Psoas muscle (tissue), 7 donors: ENCODE measurements at regions not wholly inside any gene's neighbourhood (a gene's known extent, or its start where the extent isn't known, plus 50 kb on each side); places are given as distances from the start of the nearest gene placed in this dataset.

Experiments
- ATAC-seq, 4 donors: fragments of 200-7000 bp; cut with Tn5 transposase; one replicate each; pipeline ENCODE4 v1.9.1; 2020; ENCODE audit warnings: moderate library complexity in 3 of 4, mild to moderate bottlenecking in 2 of 4
- DNase-seq, 2 donors: peaks; one replicate each; pipeline ENCODE4 v3.0.0-alpha.2; 2020
- H3K27ac ChIP-seq: fragments of 200-600 bp; one replicate; pipeline ENCODE4 v1.8.0; 2022
- H3K27me3 ChIP-seq, 3 donors: fragments of 200-600 bp in 1 of 3; one replicate each; pipeline versions ENCODE4 v1.6.1 to v1.8.0; 2013 to 2022; ENCODE audit warnings: low read length in 2 of 3, mild to moderate bottlenecking in 2 of 3, moderate library complexity in 1 of 3; ENCODE audit not compliant: insufficient read depth in 3 of 3
- H3K36me3 ChIP-seq, 2 donors: fragments of 200-600 bp in 1 of 2; one replicate each; pipeline versions ENCODE4 v1.6.1 to v1.8.0; 2013 to 2022; ENCODE audit warnings: low read depth in 1 of 2, mild to moderate bottlenecking in 1 of 2, moderate library complexity in 1 of 2; ENCODE audit not compliant: insufficient read depth in 1 of 2
- H3K4me1 ChIP-seq: fragments of 200-600 bp; one replicate; pipeline ENCODE4 v1.8.0; 2022
- H3K4me3 ChIP-seq: fragments of 200-600 bp; one replicate; pipeline ENCODE4 v1.8.0; 2022; ENCODE audit warnings: mild to moderate bottlenecking
- H3K9me3 ChIP-seq: fragments of 200-600 bp; one replicate; pipeline ENCODE4 v1.8.0; 2022
- WGBS, 3 donors: extraction: QIAGEN DNeasy Blood & Tissue Kit; methylation state at CpG; one replicate each; pipeline versions ENCODE4 v1.1.6 to v1.1.7; 2013; 5-methylcytosine and 5-hydroxymethylcytosine counted together
- intact Hi-C, 2 donors: fragments of 100-400 bp; cut with DNase I; formaldehyde crosslinking; loops; one replicate each; pipeline versions ENCODE4 v1.11.0 to v1.14.2; 2022
- TF ChIP-seq, protein P1 (sequence below): fragments of 200-600 bp; IDR thresholded peaks from one replicate; pipeline ENCODE4 v1.8.0; 2022; ENCODE audit warnings: antibody characterized with exemption
- donor health status: healthy with polysubstance abuse.
- donor health status: DM: no; HTN: no; CAD: no; lungs with moderate emphysema.
- donor health status: Bipolar disorder and iron deficiency.
- donor health status: healthy.
- donor health status: DM: yes; HTN: yes; CAD: no.
- donor health status: DM: no; HTN: no; CAD: no.
- donor health status: DM: yes; HTN: yes; CAD: no.

DNA sequence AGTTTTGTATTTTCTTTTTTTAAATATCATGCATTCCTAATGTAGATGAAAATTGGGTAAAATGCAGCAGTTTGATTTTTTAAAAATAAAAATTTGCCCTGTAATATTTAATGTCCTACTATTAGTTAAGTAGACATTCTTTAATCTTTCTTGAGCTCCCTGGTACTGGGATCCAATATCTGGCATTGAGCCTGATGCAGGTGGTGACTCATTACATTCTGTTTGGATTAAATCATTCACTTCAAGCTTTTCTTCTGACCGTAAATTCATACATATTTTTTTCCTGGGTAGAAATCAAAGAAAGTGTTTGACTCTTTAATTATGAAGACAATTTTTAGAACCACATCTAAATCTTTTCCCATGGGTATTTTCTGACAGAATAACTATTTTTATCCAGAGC is 768.8 kb upstream of the SLC35B3 start:
- TF ChIP-seq, protein P1, sequence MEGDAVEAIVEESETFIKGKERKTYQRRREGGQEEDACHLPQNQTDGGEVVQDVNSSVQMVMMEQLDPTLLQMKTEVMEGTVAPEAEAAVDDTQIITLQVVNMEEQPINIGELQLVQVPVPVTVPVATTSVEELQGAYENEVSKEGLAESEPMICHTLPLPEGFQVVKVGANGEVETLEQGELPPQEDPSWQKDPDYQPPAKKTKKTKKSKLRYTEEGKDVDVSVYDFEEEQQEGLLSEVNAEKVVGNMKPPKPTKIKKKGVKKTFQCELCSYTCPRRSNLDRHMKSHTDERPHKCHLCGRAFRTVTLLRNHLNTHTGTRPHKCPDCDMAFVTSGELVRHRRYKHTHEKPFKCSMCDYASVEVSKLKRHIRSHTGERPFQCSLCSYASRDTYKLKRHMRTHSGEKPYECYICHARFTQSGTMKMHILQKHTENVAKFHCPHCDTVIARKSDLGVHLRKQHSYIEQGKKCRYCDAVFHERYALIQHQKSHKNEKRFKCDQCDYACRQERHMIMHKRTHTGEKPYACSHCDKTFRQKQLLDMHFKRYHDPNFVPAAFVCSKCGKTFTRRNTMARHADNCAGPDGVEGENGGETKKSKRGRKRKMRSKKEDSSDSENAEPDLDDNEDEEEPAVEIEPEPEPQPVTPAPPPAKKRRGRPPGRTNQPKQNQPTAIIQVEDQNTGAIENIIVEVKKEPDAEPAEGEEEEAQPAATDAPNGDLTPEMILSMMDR, result no peak
- Histone ChIP-seq H3K4me3 (no peak overlapping the region), H3K27ac (no peak overlapping the region), H3K36me3 (no peaks in the 10 kb centered on the region), H3K9me3 (no peaks in the 10 kb centered on the region), H3K4me1 (no peaks in the 10 kb centered on the region), H3K27me3 (no peaks in the 10 kb centered on the region)
- 21 to 33% (median 24%) methylated on average over 1 of the region's 1 CpG for WGBS, 3 donors
- DNase-seq (no peak), ATAC-seq (no peak)
- intact Hi-C loops, result no loop called here

DNA sequence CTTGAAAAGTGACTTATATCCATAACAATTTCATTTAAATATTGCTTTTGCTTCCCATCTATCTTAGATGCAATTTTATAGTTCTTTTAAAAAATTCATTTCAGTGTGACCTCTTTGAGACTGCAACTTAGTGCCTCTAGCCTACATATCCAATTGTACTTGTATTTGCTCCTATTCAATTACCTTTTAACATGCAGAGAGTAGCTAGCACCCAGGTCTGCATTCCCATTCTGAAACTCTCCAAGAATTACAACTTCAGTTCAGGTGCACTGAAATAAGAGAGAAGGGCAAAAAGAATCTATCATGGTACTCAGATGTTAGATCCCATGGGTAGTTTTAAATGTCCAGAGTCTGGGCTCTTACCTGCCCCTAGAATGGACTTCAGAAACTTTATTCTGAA is 765.4 kb upstream of the SLC35B3 start:
- H3K36me3 ChIP-seq, result no peaks in the 10 kb centered on the region
- no peak for ATAC-seq
- H3K27ac ChIP-seq, result no peak overlapping the region
- H3K4me1 ChIP-seq, result no peaks in the 10 kb centered on the region
- no peak for DNase-seq
- intact Hi-C loops, result no loop called here
- no peaks in the 10 kb centered on the region for H3K27me3 ChIP-seq
- no peaks in the 10 kb centered on the region for H3K9me3 ChIP-seq
- no peak overlapping the region for H3K4me3 ChIP-seq
- TF ChIP-seq, protein P1, result no peak

DNA sequence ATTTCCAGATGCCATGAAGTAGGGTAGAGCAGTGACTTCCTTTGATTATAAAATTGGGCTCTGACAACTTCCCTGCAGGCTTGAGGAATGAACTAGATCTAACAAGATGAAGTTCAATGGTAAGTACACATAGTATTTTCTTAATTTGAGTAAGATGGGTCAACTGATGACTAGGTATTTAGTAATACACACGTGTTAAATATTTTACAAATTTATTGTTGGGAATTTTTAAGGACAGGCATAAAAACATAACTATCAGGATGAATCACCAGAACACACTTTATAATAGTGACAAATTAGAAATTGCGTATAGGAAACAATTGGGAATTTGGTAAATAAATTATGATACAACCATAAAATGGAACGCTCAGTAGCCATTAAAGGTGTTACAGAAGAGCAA is 762.4 kb upstream of the SLC35B3 start:
- Histone ChIP-seq H3K27ac (no peak overlapping the region), H3K4me3 (no peak overlapping the region), H3K36me3 (no peaks in the 10 kb centered on the region), H3K27me3 (no peaks in the 10 kb centered on the region), H3K9me3 (no peaks in the 10 kb centered on the region), H3K4me1 (no peaks in the 10 kb centered on the region)
- DNase-seq, result no peak
- no peak for ATAC-seq
- intact Hi-C loops, result no loop called here
- WGBS, 3 donors, result 76 to 81% (median 81%) methylated on average over 3 of the region's 3 CpGs
- TF ChIP-seq, protein P1, result no peak

GRCh38 chr6:9195322-9195721 is 760.0 kb upstream of the SLC35B3 start:
- Histone ChIP-seq H3K4me1 (no peaks in the 10 kb centered on the region), H3K27me3 (no peaks in the 10 kb centered on the region), H3K27ac (no peak overlapping the region), H3K9me3 (no peaks in the 10 kb centered on the region), H3K36me3 (no peaks in the 10 kb centered on the region), H3K4me3 (no peak overlapping the region)
- intact Hi-C loops, result no loop called here
- ATAC-seq, result no peak
- 54 to 65% (median 55%) methylated on average over 1 of the region's 1 CpG for WGBS, 3 donors
- TF ChIP-seq, protein P1, result no peak
- no peak for DNase-seq

DNA sequence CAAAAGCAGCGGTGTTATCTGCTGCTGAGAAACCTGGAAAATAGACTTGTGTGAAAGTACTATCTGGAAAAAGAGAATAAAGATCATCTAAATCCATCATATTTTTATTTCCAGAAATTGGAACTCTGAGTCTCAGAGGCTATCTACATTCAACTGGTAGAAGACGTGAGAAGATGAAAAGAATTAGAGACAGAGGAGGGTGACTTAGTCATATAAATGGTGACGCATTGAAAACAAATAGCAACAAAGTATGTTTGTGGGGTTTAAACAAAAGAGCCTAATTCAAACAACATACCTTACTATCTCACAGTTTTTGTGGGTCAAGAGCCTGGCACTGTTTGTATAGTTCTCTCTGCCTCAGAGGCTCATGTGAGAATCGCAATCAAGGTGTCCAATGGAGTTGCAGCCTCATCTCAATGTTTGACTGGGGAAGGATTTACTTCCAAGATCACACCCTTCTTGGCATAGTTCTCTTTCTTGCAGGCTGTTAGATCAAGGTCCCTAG is 757.1 kb upstream of the SLC35B3 start:
- Histone ChIP-seq H3K27ac (no peak overlapping the region), H3K4me1 (no peaks in the 10 kb centered on the region), H3K36me3 (no peaks in the 10 kb centered on the region), H3K4me3 (no peak overlapping the region), H3K27me3 (no peaks in the 10 kb centered on the region), H3K9me3 (no peaks in the 10 kb centered on the region)
- ATAC-seq (no peak), DNase-seq (no peak)
- TF ChIP-seq, protein P1, result no peak
- intact Hi-C loops, result no loop called here
- WGBS, 3 donors, result 90 to 96% (median 92%) methylated on average over 4 of the region's 4 CpGs
